ENCODE measurements at regions not wholly inside any gene's neighbourhood (a gene's known extent, or its start where the extent isn't known, plus 50 kb on each side); places are given as distances from the start of the nearest gene placed in this dataset.
A peak's percentile ranks its signal among the peaks of the same experiment; 100 is the strongest.

GRCh38 chr14:71721791-71722190 lies 210.4 kb upstream of the RGS6 start:
- peak in 2 of 8 experiments; percentile 36 to 41 for ATAC-seq (replicated peaks in 6 of 8)
- Histone ChIP-seq H3K4me3 (no peak overlapping the region), H3K4me1 (replicated peaks in 1 of 2) (no peaks in the 10 kb centered on the region), H3K27ac (no peak overlapping the region)
- WGBS, 10 experiments: 0 to 100% (median 90%) methylated on average over 1 to 3 of the region's 3 CpGs; no CpG with 5 or more reads in 5 of the 10 experiments
- in situ Hi-C loops (cut with MboI; ENCODE audit: low pct_unique_long_range_greater_than_20kb in 2 of 9, low sequenced_read_pairs in 9 of 9, unreplicated experiment in 9 of 9): no loop called here

DNA sequence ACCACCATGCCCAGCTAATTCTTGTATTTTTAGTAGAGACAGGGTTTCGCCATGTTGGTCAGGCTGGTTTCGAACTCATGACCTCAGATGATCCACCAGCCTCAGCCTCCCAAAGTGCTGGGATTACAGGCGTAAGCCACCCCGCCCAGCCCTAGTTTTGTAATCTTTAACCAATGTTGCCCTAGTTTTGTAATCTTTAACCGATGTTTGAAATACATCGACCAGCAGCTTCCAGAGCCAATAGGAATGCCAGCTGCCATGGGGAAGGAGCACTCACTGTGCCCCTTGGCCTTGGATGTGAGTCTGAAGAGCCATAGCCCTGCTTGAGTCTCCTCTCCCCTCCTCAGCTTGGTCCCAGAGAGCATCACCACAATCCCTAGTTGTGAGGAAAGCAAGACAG lies 209.3 kb upstream of the RGS6 start:
- no peak for ATAC-seq (replicated peaks in 6 of 8)
- Histone ChIP-seq H3K4me1 (replicated peaks in 1 of 2) (no peaks in the 10 kb centered on the region), H3K27ac (no peak overlapping the region), H3K4me3 (no peak overlapping the region)
- in situ Hi-C loops (cut with MboI; ENCODE audit: low pct_unique_long_range_greater_than_20kb in 2 of 9, low sequenced_read_pairs in 9 of 9, unreplicated experiment in 9 of 9): no loop called here
- 93 to 100% (median 94%) methylated on average over 2 to 6 of the region's 6 CpGs; no CpG with 5 or more reads in 5 of the 10 experiments for WGBS, 10 experiments

GRCh38 chr14:71725922-71726579 lies 206.2 kb upstream of the RGS6 start:
- Histone ChIP-seq H3K27ac (no peak overlapping the region), H3K4me1 (replicated peaks in 1 of 2) (no peaks in the 10 kb centered on the region), H3K4me3 (no peak overlapping the region)
- WGBS, 10 experiments: 19 to 100% (median 53%) methylated on average over 1 to 7 of the region's 7 CpGs; no CpG with 5 or more reads in 1 of the 10 experiments
- in situ Hi-C loops (cut with MboI; ENCODE audit: low pct_unique_long_range_greater_than_20kb in 2 of 9, low sequenced_read_pairs in 9 of 9, unreplicated experiment in 9 of 9): loop anchor here in 3 of 9 experiments (25.0 kb wide), 2 partner anchors 389 to 589 kb away; no protein-coding TSS in a partner anchor
- peak; percentile 36 to 79 (median 75) for ATAC-seq (replicated peaks in 6 of 8)

- in situ Hi-C loops (cut with MboI; ENCODE audit: low pct_unique_long_range_greater_than_20kb in 2 of 9, low sequenced_read_pairs in 9 of 9, unreplicated experiment in 9 of 9): loop anchor here in 3 of 9 experiments (25.0 kb wide), 2 partner anchors 389 to 589 kb away; no protein-coding TSS in a partner anchor
- peak in 7 of 8 experiments; percentile 12 to 82 (median 54) for ATAC-seq (replicated peaks in 6 of 8)
- no peak overlapping the region for H3K27ac ChIP-seq
- 40 to 100% (median 83%) methylated on average over 1 to 3 of the region's 3 CpGs; no CpG with 5 or more reads in 5 of the 10 experiments for WGBS, 10 experiments
- no peak overlapping the region for H3K4me3 ChIP-seq
- no peaks in the 10 kb centered on the region for H3K4me1 ChIP-seq (replicated peaks in 1 of 2)
These were observed 205.6 kb upstream of the RGS6 start for GRCh38 chr14:71726580-71727021.

- WGBS, 10 experiments: 58 to 100% (median 86%) methylated on average over 1 to 3 of the region's 3 CpGs; no CpG with 5 or more reads in 3 of the 10 experiments
- Histone ChIP-seq H3K4me3 (no peak overlapping the region), H3K27ac (no peak overlapping the region), H3K4me1 (replicated peaks in 1 of 2) (no peaks in the 10 kb centered on the region)
- peak in 2 of 8 experiments; percentile 11 to 13 for ATAC-seq (replicated peaks in 6 of 8)
- in situ Hi-C loops (cut with MboI; ENCODE audit: low pct_unique_long_range_greater_than_20kb in 2 of 9, low sequenced_read_pairs in 9 of 9, unreplicated experiment in 9 of 9): loop anchor here in 3 of 9 experiments (25.0 kb wide), 2 partner anchors 391 to 591 kb away; no protein-coding TSS in a partner anchor
These were observed 203.8 kb upstream of the RGS6 start for GRCh38 chr14:71728386-71728785.

- H3K4me1 ChIP-seq (replicated peaks in 1 of 2): no peaks in the 10 kb centered on the region
- ATAC-seq (replicated peaks in 6 of 8): no peak
- no peak overlapping the region for H3K4me3 ChIP-seq
- WGBS, 10 experiments: 62 to 100% (median 94%) methylated on average over 1 to 3 of the region's 3 CpGs; no CpG with 5 or more reads in 3 of the 10 experiments
- in situ Hi-C loops (cut with MboI; ENCODE audit: low pct_unique_long_range_greater_than_20kb in 2 of 9, low sequenced_read_pairs in 9 of 9, unreplicated experiment in 9 of 9): loop anchor here in 3 of 9 experiments (25.0 kb wide), 2 partner anchors 392 to 592 kb away; no protein-coding TSS in a partner anchor
- no peak overlapping the region for H3K27ac ChIP-seq
These were observed 202.6 kb upstream of the RGS6 start for GRCh38 chr14:71729596-71729995.

DNA sequence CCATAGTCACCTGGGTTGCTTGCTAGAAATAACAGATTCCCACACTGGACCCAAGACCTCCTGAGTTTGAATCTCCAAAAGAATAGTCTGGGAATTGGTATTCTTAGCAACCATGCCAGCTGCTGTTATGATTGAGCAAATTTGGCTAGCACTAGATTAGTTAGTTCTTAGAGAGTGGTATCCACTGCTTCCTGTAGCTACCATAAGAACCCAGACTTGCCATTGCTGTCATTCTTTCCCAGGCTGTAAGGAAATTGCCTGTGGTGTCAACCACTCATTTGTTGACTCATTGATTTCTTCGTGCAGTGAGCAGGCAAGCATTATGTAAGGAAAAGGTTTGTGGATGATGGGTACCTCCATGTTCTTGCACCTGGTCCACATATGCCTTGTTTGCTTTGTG lies 201.8 kb upstream of the RGS6 start:
- Histone ChIP-seq H3K4me3 (no peak overlapping the region), H3K4me1 (replicated peaks in 1 of 2) (no peaks in the 10 kb centered on the region), H3K27ac (no peak overlapping the region)
- in situ Hi-C loops (cut with MboI; ENCODE audit: low pct_unique_long_range_greater_than_20kb in 2 of 9, low sequenced_read_pairs in 9 of 9, unreplicated experiment in 9 of 9): loop anchor here in 3 of 9 experiments (25.0 kb wide), 2 partner anchors 393 to 593 kb away; no protein-coding TSS in a partner anchor
- no peak for ATAC-seq (replicated peaks in 6 of 8)
- WGBS, 10 experiments: 60 to 100% (median 93%) methylated on average over 1 of the region's 1 CpG; no CpG with 5 or more reads in 6 of the 10 experiments

GRCh38 chr14:71731096-71731495 lies 201.1 kb upstream of the RGS6 start:
- no peak overlapping the region for H3K27ac ChIP-seq
- ATAC-seq (replicated peaks in 6 of 8): no peak
- 85 to 100% (median 100%) methylated on average over 1 to 3 of the region's 5 CpGs; no CpG with 5 or more reads in 2 of the 10 experiments for WGBS, 10 experiments
- in situ Hi-C loops (cut with MboI; ENCODE audit: low pct_unique_long_range_greater_than_20kb in 2 of 9, low sequenced_read_pairs in 9 of 9, unreplicated experiment in 9 of 9): loop anchor here in 3 of 9 experiments (25.0 kb wide), 2 partner anchors 394 to 594 kb away; no protein-coding TSS in a partner anchor
- H3K4me3 ChIP-seq: no peak overlapping the region
- no peaks in the 10 kb centered on the region for H3K4me1 ChIP-seq (replicated peaks in 1 of 2)

DNA sequence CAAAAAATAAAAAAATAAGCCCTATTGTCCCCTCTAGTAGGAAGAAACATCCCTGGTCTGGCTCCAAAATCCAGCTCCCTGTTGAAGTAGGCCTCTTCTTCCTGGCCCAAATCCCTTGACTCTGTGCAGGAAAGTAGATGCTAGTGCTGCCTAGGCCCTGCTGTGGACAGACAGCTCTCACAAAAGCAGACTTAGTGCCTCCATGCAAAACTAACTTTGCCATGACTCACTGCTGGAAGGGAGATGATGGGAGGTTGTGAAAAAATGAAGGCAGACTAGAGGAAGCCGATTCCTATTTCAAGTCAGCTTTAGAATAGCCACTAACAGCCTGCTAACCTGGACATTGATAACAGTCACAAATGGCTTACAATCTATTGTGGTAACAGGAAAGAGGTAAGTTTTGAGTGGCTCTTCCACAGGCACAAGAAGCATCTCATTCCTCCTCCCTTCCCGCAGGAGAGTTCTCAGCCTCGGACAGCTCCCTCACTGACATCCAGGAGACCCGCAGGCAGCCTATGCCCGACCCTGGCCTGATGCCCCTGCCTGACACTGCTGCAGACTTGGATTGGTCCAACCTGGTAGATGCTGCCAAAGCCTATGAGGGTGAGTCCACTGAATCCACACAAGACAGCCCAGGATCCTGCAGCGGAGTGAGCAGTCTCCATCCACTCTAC lies 198.9 kb upstream of the RGS6 start:
- Histone ChIP-seq H3K4me1 (replicated peaks in 1 of 2) (no peaks in the 10 kb centered on the region), H3K27ac (no peak overlapping the region), H3K4me3 (no peak overlapping the region)
- ATAC-seq (replicated peaks in 6 of 8): peak in 2 of 8 experiments; percentile 69 to 98
- in situ Hi-C loops (cut with MboI; ENCODE audit: low pct_unique_long_range_greater_than_20kb in 2 of 9, low sequenced_read_pairs in 9 of 9, unreplicated experiment in 9 of 9): loop anchor here in 3 of 9 experiments (25.0 kb wide), 2 partner anchors 396 to 596 kb away; no protein-coding TSS in a partner anchor
- 92 to 100% (median 100%) methylated on average over 1 to 5 of the region's 6 CpGs; no CpG with 5 or more reads in 6 of the 10 experiments for WGBS, 10 experiments

- in situ Hi-C loops (cut with MboI; ENCODE audit: low pct_unique_long_range_greater_than_20kb in 2 of 9, low sequenced_read_pairs in 9 of 9, unreplicated experiment in 9 of 9): loop anchor here in 3 of 9 experiments (25.0 kb wide), 2 partner anchors 397 to 597 kb away; no protein-coding TSS in a partner anchor
- H3K4me3 ChIP-seq: no peak overlapping the region
- no peak for ATAC-seq (replicated peaks in 6 of 8)
- WGBS, 10 experiments: 89 to 100% (median 97%) methylated on average over 3 to 13 of the region's 14 CpGs; no CpG with 5 or more reads in 3 of the 10 experiments
- H3K27ac ChIP-seq: no peak overlapping the region
- H3K4me1 ChIP-seq (replicated peaks in 1 of 2): no peaks in the 10 kb centered on the region
These were observed 198.2 kb upstream of the RGS6 start for GRCh38 chr14:71734076-71734475.

DNA sequence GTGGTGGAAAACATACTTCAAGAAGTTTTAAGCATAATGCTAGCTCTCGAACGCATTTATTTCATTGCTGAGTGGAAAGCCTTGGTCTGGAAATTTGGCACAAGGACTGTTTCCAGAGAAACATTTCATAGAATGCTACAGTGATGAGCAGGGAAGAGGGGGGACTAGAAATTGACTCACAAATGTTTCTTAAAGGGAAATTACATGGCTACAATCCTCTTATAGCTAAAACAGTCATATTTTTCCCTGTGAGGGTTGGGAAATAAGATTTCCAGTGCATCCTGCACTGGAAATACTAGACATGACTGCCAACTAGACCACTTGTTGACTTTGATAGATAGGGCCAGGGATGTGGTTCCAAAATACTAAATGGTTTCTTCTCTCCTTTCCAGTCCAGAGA lies 197.3 kb upstream of the RGS6 start:
- WGBS, 10 experiments: 35 to 100% (median 100%) methylated on average over 1 to 2 of the region's 2 CpGs; no CpG with 5 or more reads in 2 of the 10 experiments
- no peak for ATAC-seq (replicated peaks in 6 of 8)

DNA sequence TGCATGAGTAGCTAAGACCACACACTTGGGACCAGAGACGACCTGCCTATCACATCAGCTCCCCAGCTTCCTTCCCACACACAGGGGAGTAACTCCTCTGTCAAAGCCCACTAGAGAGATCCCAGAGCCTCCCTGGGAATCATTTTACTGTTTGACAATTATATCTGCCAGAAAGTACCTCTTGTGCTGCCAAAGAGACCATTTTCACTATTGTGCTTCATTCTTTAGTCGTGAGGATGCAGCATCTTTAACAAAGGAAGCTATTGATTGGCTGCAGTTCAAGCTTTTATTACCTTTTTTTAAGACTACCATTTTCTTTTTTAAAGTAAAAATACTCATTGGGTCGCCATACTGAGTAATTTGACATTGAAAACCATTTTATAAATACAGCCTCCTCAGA lies 194.5 kb upstream of the RGS6 start:
- Histone ChIP-seq H3K27ac (no peak overlapping the region), H3K4me1 (replicated peaks in 1 of 2) (no peaks in the 10 kb centered on the region)

More for the DNA sequence above, 197.3 kb upstream of the RGS6 start:
- H3K4me1 ChIP-seq (replicated peaks in 1 of 2): no peaks in the 10 kb centered on the region
- H3K27ac ChIP-seq: no peak overlapping the region
- in situ Hi-C loops (cut with MboI; ENCODE audit: low pct_unique_long_range_greater_than_20kb in 2 of 9, low sequenced_read_pairs in 9 of 9, unreplicated experiment in 9 of 9): loop anchor here in 3 of 9 experiments (25.0 kb wide), 2 partner anchors 398 to 598 kb away; no protein-coding TSS in a partner anchor
- H3K4me3 ChIP-seq: no peak overlapping the region

More for the DNA sequence above, 194.5 kb upstream of the RGS6 start:
- 53 to 100% (median 61%) methylated on average over 1 to 3 of the region's 3 CpGs; no CpG with 5 or more reads in 1 of the 10 experiments for WGBS, 10 experiments
- H3K4me3 ChIP-seq: no peak overlapping the region
- ATAC-seq (replicated peaks in 6 of 8): no peak
- in situ Hi-C loops (cut with MboI; ENCODE audit: low pct_unique_long_range_greater_than_20kb in 2 of 9, low sequenced_read_pairs in 9 of 9, unreplicated experiment in 9 of 9): loop anchor here in 3 of 9 experiments (25.0 kb wide), 2 partner anchors 400 to 600 kb away; no protein-coding TSS in a partner anchor

All from motor neuron (in vitro differentiated cells).